ENCODE measurements at regions not wholly inside any gene's neighbourhood (a gene's known extent, or its start where the extent isn't known, plus 50 kb on each side); places are given as distances from the start of the nearest gene placed in this dataset.

DNA sequence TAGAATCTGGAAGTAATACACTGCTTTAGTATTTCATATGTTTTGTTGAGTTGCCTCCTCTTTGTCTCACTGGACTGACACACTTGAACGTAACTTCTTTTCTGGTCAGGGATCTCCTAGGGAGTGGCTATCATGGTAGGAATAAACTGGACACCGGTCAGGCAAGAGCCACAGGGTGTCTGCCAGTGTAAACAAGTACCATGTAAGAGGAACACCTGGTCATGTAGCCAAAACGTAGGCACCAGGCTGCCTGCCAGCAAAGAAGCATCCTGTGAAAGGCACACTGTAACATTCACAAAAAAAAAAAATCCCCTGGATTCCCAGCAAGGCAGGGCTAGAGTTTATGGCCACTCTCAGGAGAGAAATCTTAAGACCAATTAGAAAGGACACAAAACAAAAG is 372.8 kb upstream of the RND3 start:
- Mint-ChIP-seq H3K27me3 (no peaks in the 10 kb centered on the region), H3K9me3 (peaks cover 0 to 11% of the 10 kb centered on the region in 2 donors), H3K27ac (no peak overlapping the region), H3K4me3 (no peak overlapping the region), H3K4me1 (no peaks in the 10 kb centered on the region)
- no peak for ATAC-seq
- no peak for DNase-seq

DNA sequence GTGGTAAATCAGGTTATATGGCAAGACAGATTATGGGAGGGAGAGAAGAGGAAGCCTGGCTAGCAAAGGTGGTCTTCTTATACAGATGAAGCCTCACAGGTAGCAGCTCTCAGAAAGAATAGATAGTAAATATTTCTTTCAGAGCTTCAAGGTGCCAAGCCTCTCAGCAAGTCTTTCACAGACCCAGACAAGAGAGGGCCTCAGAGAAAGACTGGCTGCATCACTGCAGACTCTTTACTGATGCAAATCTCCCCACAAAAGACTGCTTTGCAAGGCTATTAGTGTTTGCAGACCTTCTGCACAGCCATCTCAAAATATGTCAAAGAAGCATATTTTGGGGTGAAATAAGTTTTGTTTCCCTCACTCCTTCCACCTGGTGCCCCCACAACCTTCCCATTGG is 372.4 kb upstream of the RND3 start:
- Mint-ChIP-seq H3K27ac (no peak overlapping the region), H3K4me1 (no peaks in the 10 kb centered on the region), H3K4me3 (no peak overlapping the region), H3K27me3 (no peaks in the 10 kb centered on the region), H3K9me3 (peaks cover 0 to 7% of the 10 kb centered on the region in 2 donors)
- DNase-seq (no peak), ATAC-seq (no peak)

DNA sequence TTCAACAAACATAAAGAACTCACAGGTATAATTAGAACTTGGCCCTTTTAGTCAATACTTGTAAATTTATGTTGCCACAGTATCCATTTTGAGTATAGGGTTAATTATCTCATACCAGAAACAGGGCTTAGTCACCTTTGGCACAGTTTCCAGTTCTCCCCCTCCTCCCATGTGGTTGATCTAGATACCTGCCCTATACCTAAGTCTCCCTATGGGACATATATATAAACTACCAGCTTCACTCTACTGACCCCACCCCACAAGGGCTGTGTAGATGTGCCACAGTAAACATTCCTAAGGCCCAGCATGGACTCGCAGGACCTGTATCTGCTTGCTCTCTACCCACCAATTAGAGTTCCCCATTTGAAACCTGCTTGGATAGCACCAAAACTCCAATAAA is 371.7 kb upstream of the RND3 start:
- H3K27ac Mint-ChIP-seq: no peak overlapping the region
- H3K4me3 Mint-ChIP-seq: no peak overlapping the region
- ATAC-seq (no peak), DNase-seq (no peak)
- H3K9me3 Mint-ChIP-seq: peaks cover 0 to under 1% of the 10 kb centered on the region in 2 donors
- H3K4me1 Mint-ChIP-seq: no peaks in the 10 kb centered on the region
- no peaks in the 10 kb centered on the region for H3K27me3 Mint-ChIP-seq

DNA sequence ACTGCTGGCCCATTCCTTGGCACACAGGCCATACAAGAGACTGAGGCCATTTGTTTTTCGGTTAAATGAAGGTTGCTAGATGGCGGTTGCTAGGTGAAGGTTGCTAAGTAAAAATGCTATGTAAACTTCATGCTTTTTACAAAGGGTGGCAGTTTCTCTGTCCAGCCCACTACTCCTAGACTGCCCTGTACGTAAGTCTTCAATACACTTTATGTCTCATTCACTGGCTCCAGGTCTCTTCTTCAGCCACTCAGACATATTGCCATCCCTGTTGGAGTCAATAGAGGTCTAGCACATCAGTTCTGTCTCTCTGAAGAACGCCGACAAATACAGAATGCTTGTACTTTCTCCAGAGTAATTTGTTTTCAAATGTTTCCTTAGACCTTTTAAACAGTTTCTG is 370.9 kb upstream of the RND3 start:
- no peak for ATAC-seq
- H3K27ac Mint-ChIP-seq: no peak overlapping the region
- no peaks in the 10 kb centered on the region for H3K9me3 Mint-ChIP-seq
- no peak overlapping the region for H3K4me3 Mint-ChIP-seq
- H3K4me1 Mint-ChIP-seq: no peaks in the 10 kb centered on the region
- H3K27me3 Mint-ChIP-seq: no peaks in the 10 kb centered on the region
- no peak for DNase-seq

DNA sequence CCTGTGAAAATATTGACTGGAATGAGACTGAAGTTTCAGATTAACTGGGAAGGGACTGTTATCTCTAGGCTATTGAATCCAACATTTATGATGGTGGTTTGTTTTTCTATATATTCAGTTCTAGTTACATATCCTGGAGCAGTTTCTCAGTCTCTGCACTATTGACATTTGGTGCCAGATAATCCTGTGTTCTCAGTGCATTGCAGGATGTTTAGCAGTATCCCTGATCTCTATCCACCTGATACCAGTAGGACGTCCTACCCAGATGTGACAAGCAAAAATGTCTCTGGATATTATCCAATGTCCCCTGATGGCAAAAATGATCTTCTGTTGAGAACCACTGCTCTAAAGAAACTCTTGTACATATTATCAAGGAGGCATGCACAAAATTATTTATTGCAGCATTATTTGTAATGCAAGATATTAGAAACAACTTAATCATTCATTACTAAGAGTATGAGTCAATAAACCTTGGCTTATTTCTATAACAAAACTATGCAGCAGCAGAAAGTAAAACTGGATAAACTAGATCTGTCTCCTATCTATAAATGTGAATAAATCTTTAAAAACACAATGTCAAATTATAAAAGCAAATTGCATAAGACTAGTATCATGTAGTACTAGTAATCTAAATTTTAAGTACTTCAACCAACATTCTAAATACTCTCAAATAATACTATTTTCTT is 369.3 kb upstream of the RND3 start:
- H3K27me3 Mint-ChIP-seq: no peaks in the 10 kb centered on the region
- no peaks in the 10 kb centered on the region for H3K9me3 Mint-ChIP-seq
- H3K27ac Mint-ChIP-seq: no peak overlapping the region
- no peak overlapping the region for H3K4me3 Mint-ChIP-seq
- DNase-seq (no peak), ATAC-seq (no peak)
- H3K4me1 Mint-ChIP-seq: no peaks in the 10 kb centered on the region

DNA sequence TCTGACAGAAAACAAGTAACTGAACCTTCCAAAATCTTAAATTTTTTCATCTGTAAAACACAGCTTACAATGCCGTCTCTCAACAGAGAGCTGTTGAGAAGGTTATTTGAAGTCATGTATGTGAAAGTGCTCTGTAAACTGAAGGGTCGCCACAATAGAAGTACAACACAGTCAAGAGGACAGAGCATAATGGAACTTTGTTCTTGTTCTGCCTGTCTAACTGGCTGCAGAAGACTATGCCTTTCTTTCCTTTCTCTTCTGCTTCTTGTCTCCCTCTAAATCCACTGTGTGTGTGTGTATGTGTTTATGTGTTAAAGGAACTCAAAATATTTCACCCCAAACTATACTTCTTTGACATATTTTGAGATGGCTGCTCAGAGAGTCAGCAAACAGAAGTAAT is 365.8 kb upstream of the RND3 start:
- no peaks in the 10 kb centered on the region for H3K9me3 Mint-ChIP-seq
- no peak overlapping the region for H3K27ac Mint-ChIP-seq
- no peak for ATAC-seq
- H3K27me3 Mint-ChIP-seq: no peaks in the 10 kb centered on the region
- H3K4me1 Mint-ChIP-seq: no peaks in the 10 kb centered on the region
- DNase-seq: no peak
- no peak overlapping the region for H3K4me3 Mint-ChIP-seq

DNA sequence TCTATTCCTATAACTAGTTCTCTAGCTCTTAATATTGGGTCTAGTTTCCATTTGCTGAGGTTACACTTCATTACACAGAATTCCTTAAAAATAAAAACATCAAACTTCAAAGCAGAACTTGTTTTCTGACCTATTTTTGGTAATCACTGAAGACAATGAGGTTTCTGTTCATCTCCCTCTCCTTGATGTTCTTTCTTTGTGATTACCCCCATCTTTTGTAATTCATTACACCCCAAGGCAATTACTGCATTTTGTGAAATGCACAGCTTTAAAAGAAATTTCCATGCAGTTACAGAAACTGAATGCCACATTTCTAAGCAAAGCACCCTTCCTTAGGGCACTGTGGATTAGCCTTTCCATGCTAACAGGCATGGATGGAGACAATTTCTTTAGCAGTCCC is 363.2 kb upstream of the RND3 start:
- DNase-seq (no peak), ATAC-seq (no peak)
- H3K27me3 Mint-ChIP-seq: peaks cover 8% of the 10 kb centered on the region
- H3K27ac Mint-ChIP-seq: no peak overlapping the region
- H3K4me3 Mint-ChIP-seq: no peak overlapping the region
- H3K9me3 Mint-ChIP-seq: no peaks in the 10 kb centered on the region
- no peaks in the 10 kb centered on the region for H3K4me1 Mint-ChIP-seq

DNA sequence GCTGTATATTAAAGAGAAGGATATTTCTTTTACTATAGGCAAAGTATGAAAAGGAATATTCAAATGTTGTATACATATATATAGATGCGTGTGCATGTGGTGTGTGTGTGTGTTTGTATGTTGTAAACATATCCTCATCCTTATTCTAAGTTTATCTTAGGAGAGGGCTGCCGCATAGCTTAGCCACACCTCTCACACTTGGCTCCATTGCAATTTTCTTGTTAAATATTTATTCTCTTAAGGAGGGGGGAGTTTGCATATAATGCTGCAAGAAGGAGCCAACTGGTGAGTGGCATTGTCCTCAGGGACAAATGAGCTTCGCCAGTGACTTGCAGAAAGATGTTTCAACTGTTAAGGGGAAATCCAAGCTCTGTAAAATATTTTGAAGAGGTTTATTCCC is 360.1 kb upstream of the RND3 start:
- Mint-ChIP-seq H3K4me3 (no peak overlapping the region), H3K27me3 (peaks cover 11% of the 10 kb centered on the region), H3K4me1 (no peaks in the 10 kb centered on the region), H3K27ac (no peak overlapping the region), H3K9me3 (peaks cover 0 to 2% of the 10 kb centered on the region in 2 donors)
- no peak for ATAC-seq
- no peak for DNase-seq

DNA sequence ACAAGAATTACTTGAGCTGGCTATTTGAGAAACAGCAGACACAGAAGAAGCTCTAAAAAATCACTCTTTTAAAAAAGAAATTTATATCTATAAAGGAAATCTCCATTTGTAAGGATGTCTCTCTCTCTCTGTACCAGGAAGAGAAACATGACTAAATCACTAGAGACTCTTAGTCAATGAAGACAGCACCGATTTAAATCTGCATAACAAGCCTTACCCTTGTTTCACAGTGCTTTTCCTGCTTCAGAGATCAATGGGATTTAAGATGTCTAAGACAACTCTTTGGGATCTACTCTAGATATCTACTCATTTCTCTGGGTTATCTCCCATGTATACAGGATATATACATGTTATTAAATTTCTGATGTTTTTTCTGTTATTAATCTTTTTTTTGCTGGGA is 359.2 kb upstream of the RND3 start:
- ATAC-seq: no peak
- DNase-seq: no peak
- H3K4me3 Mint-ChIP-seq: no peak overlapping the region
- H3K9me3 Mint-ChIP-seq: peaks cover 0 to 11% of the 10 kb centered on the region in 2 donors
- H3K27me3 Mint-ChIP-seq: peaks cover 20% of the 10 kb centered on the region
- no peaks in the 10 kb centered on the region for H3K4me1 Mint-ChIP-seq
- H3K27ac Mint-ChIP-seq: no peak overlapping the region

DNA sequence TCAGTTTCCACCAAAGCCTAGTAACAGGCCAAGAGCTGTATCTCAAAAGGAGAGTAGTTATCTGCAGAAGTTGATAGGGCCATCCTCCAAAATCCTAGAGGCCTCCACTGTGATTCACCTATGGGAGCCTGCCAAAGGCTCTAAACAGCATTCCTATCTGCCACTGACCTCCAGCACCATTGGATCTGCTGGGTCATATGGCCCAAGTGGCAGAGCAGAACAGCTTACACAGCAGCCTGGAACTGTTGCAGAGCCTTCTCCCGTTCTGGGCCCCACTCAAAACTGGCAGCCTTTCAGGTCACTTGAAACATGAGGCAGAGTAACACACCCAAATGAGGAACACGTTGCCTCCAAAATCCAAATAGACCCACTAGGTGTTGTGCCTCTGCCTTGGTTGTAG is 345.2 kb upstream of the RND3 start:
- H3K4me3 Mint-ChIP-seq: no peak overlapping the region
- no peaks in the 10 kb centered on the region for H3K27me3 Mint-ChIP-seq
- DNase-seq (no peak), ATAC-seq (no peak)
- H3K27ac Mint-ChIP-seq: no peak overlapping the region
- H3K9me3 Mint-ChIP-seq: peaks cover 0 to 8% of the 10 kb centered on the region in 2 donors
- H3K4me1 Mint-ChIP-seq: no peaks in the 10 kb centered on the region

DNA sequence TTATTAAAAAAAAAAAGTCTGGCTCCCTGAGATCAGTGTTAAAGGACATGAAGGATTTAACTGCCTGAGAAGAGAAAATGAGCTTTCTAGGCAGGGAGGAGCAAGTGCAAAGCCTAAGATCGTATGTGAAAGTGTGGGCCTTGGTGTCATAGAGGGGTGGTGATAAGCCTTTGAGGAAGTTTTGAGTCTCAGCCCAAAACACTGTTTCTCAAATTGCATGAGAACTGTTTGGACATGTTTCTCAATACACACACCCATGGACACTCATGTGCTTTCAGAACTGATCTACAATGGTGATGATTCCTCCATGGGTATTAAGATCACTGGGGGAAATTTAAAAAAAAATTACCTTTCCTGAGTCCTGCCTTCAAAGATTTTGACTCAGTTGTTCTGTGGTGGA is 336.7 kb upstream of the RND3 start:
- Mint-ChIP-seq H3K4me1 (no peaks in the 10 kb centered on the region), H3K4me3 (no peak overlapping the region), H3K27ac (no peak overlapping the region), H3K9me3 (no peaks in the 10 kb centered on the region), H3K27me3 (no peaks in the 10 kb centered on the region)
- DNase-seq (no peak), ATAC-seq (no peak)

DNA sequence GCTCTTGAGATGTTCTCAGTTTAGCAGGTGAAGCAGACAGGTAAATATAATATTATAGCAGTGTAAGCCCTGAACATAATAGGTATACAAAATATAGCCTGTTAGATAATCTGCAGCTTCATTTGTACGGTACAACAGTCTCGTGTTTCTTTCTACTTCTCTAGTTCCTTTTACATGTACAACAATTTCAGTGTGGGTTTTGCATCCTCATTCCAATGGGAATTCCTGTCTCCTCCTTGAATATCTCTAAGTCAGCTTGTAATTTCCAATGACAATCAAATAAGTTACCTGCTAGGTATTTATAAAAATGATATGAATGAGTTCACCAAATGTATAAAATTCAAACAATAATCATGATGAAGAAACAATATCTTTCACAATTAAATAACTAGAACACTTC is 330.0 kb upstream of the RND3 start:
- no peaks in the 10 kb centered on the region for H3K9me3 Mint-ChIP-seq
- no peaks in the 10 kb centered on the region for H3K27me3 Mint-ChIP-seq
- DNase-seq (no peak), ATAC-seq (no peak)
- no peaks in the 10 kb centered on the region for H3K4me1 Mint-ChIP-seq
- no peak overlapping the region for H3K4me3 Mint-ChIP-seq
- no peak overlapping the region for H3K27ac Mint-ChIP-seq

DNA sequence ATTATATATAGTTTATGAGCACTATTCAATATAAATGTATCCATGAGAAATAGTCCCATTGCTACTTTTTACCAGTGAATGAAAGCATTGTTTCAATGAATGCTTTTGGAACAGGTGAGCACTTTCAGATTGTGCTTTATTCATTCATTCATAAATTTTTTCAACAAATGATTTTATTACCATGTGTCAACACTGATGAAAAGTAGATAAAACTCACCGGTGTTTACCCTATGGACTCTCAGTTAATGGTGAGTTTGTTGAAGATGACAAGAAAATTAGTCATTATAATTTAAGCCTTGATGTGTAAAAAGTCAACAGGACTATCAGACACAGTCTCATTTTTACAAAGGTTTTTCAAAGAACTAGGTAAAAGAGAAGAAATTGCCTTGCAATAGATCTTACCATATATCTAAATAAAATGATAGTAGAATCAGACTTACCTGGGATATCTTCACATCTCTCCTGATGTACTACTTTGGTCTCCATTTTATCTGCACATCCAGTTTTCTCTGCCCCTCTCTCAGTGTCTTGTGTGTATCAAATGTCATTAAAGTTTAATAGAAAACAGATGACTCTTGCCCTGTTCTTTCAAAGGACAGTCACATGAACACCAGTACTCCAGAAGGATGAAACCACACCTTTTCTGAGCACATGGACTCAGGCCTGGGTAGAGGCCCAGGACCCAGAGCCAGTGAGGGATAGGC is 325.3 kb upstream of the RND3 start:
- no peak overlapping the region for H3K27ac Mint-ChIP-seq
- no peaks in the 10 kb centered on the region for H3K4me1 Mint-ChIP-seq
- H3K4me3 Mint-ChIP-seq: no peak overlapping the region
- H3K27me3 Mint-ChIP-seq: no peaks in the 10 kb centered on the region
- no peak for ATAC-seq
- no peaks in the 10 kb centered on the region for H3K9me3 Mint-ChIP-seq
- no peak for DNase-seq

DNA sequence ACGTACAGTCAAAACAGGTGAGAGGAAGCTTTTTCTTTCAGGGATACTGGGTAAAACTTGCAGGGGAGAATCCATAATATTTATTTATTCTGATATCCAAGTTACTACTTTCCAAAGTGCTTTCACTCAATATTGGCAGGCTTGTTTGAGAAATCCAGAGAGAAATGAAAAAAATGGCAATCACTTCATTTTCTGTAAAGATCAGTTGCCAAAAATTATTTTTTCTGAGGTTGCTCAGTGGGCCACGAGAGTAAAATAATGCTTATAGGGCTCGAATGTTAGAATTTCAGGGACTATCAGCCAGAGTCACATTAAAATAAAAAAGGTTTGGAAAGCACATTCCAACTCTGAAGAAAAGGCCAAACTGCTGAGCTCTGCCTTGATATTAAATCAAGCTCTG is 324.6 kb upstream of the RND3 start:
- Mint-ChIP-seq H3K27ac (no peak overlapping the region), H3K9me3 (no peaks in the 10 kb centered on the region), H3K4me1 (no peaks in the 10 kb centered on the region), H3K27me3 (no peaks in the 10 kb centered on the region), H3K4me3 (no peak overlapping the region)
- DNase-seq (no peak), ATAC-seq (no peak)

DNA sequence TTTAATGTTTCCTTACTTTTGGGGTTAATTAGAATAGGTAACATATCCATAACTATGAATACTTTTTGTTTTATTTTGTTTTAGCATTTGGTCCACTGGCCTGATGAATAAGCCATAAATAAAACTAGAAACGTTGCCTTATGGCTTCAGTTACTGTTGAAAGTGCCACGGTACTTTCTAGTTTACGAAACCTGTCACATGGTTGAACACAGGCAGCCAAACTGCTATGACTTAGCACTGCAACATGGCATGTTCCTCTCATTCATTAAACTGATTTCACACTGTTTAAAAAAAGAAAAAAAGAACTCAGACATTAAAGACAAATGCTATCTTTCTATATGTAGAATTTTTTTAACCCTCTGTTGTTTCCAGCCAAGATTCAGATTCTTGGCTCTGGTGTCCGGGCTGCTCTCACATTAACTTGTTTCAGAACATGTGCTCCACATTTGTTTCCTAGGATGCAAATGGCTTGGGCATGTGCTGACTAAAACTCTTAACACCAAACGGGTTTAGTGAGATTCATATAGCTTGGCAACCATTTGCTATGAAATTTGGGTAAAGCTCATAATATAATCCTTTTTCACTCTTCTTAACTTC is 323.9 kb upstream of the RND3 start:
- Mint-ChIP-seq H3K27ac (no peak overlapping the region), H3K9me3 (no peaks in the 10 kb centered on the region), H3K27me3 (no peaks in the 10 kb centered on the region), H3K4me3 (no peak overlapping the region), H3K4me1 (no peaks in the 10 kb centered on the region)
- DNase-seq: no peak
- ATAC-seq: no peak

DNA sequence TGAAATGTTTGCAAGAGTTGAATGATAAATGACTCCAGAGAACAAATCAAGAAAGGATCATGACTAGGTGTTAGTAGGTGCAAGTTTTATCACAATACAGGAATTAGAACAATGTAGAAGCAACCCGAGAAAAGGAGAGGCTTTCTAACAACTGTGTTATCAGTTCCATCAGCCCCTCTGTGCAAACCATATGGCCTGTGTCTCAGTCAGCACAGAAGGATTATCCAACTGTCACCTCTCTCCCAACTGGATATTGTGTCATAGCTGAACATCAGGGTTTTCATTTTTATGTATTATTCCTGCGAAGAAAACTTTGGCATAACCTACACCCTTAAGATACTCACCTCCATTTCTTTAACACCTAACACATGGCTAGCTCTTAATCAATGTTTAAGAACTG is 321.6 kb upstream of the RND3 start:
- no peaks in the 10 kb centered on the region for H3K27me3 Mint-ChIP-seq
- DNase-seq: no peak
- no peak for ATAC-seq

More for the DNA sequence above, 321.6 kb upstream of the RND3 start:
- Mint-ChIP-seq H3K9me3 (no peaks in the 10 kb centered on the region), H3K27ac (no peak overlapping the region), H3K4me1 (no peaks in the 10 kb centered on the region), H3K4me3 (no peak overlapping the region)

Data from stimulated activated naive CD8-positive, alpha-beta T cell treated with anti-CD3 and anti-CD28 coated beads, Interleukin-15, amount 100 ng/mL, for 72 hours (primary cell).